ENCODE measurements at regions not wholly inside any gene's neighbourhood (a gene's known extent, or its start where the extent isn't known, plus 50 kb on each side); places are given as distances from the start of the nearest gene placed in this dataset.
"Not testable (repeated sequence)": the region's sequence is repeated elsewhere in the genome, so short reads cannot be mapped to it uniquely, and the experiment has no call there.

DNA sequence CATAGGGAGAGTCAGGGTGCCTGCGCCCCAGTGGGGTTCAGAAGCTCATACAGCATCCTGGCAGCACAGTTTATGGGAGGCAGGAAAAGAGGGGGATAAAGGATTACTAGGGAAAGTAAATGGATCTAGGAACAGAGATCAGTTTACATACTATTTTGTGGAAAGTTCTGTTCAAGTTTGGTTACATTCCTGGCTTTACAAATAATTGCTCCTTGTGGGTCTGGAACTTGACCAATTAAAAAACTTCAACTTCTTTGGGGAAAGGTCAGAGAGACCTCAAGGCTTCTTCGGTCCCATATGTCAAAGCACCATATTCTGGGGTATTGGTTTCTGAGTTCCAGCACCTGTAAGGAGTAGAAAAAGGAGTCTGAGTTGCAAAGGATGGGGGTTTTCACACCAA lies 64.1 kb downstream of the ZDHHC19 start:
- no peak for DNase-seq (ENCODE audit: low read depth)

DNA sequence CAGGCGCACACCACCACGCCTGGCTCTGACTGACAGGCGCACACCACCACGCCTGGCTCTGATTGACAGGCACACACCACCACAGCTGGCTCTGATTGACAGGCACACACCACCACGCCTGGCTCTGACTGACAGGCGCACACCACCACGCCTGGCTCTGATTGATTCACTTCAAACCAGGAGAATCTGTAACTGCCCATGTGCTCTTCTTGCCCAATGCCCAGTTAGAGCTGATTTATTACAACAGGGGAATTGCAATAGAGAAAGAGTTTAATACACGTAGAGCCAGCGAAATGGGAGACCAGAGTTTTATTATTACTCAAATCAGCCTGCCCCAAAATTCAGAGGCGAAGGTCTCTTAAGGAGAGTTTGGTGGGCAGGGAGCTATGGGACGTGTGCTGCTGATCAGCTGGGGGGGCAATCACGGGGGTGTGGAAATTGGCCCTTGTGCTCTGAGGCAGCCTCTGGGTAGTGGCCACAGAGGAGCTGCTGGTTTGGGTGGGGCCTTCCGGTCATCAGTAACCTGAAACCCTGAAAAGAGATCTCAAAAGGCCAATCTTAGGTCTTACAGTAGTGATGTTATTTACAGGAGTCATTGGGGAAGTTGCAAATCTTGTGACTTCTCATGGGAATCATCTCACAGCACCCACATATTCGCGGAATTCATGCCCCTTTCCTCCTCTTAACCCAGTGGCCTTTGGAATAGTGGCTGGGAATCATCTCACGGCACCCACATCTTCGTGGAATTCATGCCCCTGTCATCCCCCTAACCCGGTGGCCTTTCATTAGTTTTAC lies 63.8 kb upstream of the TFRC start:
- DNase-seq (ENCODE audit: low read depth): no peak

GRCh38 chr3:196144383-196145105 lies 62.7 kb upstream of the TFRC start:
- peak; percentile 94 for DNase-seq (ENCODE audit: low read depth)

DNA sequence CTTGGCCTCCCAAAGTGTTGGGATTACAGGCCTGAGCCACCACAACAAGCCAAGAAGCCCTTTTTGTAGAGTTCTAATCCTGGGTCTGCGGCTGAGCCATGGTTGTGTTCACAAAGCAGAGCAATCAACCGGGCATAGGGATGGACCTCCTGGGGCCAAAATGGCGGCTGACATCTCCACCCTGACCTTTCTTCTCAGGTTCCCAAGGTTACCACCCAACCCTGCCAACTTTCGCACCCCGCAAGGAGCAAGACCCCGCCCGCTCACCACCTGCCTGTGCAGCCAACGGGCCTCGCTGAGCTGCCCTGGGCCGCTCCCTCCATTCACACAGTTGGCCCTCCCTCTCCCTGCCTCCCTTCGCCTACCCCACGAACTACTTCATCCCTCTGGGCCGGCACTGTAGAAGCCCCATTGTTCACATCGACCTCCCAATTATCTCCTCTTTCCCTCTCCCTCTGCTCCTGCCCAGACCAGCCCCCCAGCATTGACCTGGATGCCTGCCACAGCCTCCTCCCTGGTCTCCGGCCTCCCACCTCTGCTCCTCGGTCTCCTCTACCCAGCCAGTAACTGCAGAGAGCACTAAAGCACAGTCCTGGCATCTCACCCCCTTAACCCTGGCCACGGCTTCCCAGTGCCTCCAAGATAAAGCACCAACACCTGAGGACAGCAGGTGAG lies 62.0 kb upstream of the TFRC start:
- DNase-seq (ENCODE audit: low read depth): no peak

DNA sequence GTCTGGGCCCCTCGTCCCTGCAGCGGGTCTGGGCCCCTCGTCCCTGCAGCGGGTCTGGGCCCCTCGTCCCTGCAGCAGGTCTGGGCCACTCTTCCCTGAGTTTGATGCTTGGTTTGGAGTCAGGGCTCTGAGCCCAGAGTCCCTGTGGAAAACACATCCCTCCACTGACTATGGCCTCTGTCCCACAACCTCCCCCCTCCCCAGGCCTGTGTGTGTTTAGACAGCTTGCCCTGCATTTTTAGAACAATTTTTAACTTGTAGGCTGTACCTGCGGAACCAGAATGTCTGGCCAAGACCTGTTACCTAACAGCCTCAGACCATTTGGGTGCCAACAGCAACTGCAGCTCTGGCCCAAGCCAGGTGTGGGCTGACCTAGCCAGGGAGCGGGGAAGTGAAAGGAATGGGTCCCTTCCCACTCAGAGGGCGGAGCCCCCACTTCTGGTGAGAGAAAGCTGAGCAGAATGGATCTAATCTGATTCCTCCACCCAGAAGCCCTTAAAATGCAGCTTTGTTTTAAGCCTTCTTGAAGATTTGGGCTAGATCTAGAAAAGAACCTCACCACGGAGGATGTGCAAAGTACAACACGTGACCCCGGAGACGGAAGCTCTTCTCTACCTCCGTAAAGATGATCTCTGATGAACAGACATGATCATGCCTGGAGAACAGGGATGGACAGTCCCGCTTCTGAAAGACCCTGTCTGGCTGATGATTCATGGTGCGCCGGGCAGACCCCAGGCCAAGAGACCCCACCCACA lies 60.5 kb upstream of the TFRC start:
- no peak for DNase-seq (ENCODE audit: low read depth)

DNA sequence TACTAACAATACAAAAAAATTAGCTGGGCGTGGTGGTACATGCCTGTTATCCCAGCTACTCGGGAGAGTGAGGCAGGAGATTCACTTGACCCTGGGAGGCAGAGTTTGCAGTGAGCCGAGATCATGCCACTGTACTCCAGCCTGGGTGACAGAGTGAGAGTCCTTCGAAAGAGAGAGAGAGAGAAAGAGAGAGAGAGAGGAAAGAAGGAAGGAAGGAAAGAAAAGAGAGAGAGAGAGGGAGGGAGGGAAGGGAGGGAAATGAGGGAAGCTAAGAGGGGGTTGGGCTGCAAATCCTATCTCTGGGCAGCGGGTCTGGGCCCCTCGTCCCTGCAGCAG lies 59.9 kb upstream of the TFRC start:
- DNase-seq (ENCODE audit: low read depth): no peak

DNA sequence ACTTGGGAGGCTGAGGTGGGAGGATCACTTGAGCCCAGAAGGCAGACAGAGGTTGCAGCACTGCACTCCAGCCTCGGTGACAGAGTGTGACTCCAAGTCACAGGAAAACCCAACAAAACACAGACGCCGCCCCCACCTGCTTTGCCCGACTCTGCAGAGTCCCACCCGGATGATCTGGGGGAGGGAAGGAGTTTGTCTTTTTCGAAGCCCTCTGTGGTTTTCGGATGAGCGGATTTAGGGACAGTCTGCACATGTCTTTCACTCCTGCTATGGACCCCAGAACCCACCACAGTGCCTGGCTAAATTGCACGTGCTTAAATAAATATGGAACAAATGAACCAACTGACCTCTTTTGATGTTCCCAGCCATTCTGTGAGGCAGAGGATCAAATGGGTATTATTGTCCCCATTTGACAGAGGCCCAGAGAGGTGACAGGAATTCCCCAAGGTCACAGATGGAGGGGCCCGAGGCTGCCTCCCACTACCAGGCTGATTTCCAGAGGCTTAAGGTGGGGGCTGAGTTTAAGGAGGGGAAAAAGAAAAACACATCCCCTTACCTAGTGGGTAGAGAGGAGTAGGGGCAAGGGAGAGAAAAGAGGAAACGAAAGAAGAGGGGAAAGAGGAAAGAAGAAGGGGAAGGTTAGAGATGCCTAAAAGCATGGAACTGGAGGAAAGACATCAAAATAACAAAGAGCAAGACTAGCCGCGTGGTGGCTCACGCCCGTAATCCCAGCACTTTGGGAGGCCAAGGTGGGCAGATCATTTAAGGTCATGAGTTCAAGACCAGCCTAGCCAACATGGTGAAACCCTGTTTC lies 59.4 kb upstream of the TFRC start:
- DNase-seq (ENCODE audit: low read depth): no peak

- DNase-seq (ENCODE audit: low read depth): no peak
Measured at GRCh38 chr3:196140224-196140623, 58.3 kb upstream of the TFRC start.

DNA sequence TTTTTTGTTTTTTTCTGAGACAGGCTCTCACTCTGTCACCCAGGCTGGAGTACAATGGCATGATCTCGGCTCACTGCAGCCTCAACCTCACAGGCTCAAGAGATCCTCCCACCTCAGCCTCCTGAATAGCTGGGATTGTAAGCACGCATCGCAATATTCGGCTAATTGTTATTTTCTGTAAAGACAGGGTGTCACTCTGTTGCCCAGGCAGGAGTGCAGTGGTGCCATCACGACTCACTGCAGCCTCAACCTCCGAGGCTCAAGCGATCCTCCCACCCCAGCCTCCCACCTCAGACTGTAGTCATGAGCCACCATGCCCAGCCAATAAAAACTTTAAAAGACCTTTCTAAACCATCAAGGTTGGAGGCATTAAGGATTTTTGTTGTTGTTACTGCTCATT lies 57.4 kb upstream of the TFRC start:
- DNase-seq (ENCODE audit: low read depth): no peak

DNA sequence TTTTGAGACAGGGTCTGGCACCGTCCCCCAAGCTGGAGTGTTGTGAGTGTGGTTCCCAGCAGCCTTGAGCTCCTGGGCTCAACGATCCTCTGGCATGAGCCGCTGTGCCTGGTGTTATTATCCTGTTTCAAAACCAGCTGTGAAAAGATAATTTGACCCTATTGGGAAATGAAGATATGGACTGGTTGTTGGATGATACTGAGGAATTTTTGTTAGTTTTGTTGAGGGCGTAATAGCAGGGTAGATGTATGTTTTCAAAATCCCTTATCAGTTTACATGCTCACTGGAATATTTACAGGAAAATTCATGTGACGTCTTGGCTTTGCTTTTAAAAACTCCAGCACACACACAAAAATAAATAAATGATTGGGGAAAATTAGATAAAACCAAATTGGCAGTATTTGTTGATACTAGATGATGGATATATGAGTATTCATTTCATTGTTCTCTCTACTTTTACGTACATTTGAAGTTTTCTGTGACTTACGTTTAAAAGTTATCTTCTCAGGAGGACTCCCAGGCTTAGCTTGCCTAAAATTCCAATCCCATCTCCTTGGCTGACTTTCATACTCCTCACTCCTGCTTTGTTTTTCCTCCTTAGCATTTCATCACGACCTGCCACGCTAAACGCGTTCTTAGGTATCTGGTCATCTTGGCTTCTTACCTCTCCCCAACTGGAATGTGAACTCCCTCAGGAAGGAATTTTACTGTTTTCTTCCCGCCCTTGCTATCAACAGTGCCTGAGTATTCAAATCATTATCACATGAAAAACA lies 56.8 kb upstream of the TFRC start:
- peak; percentile 53 for DNase-seq (ENCODE audit: low read depth)

- not testable (repeated sequence) for DNase-seq (ENCODE audit: low read depth)
Measured at GRCh38 chr3:196136640-196136989, 54.7 kb upstream of the TFRC start.

DNA sequence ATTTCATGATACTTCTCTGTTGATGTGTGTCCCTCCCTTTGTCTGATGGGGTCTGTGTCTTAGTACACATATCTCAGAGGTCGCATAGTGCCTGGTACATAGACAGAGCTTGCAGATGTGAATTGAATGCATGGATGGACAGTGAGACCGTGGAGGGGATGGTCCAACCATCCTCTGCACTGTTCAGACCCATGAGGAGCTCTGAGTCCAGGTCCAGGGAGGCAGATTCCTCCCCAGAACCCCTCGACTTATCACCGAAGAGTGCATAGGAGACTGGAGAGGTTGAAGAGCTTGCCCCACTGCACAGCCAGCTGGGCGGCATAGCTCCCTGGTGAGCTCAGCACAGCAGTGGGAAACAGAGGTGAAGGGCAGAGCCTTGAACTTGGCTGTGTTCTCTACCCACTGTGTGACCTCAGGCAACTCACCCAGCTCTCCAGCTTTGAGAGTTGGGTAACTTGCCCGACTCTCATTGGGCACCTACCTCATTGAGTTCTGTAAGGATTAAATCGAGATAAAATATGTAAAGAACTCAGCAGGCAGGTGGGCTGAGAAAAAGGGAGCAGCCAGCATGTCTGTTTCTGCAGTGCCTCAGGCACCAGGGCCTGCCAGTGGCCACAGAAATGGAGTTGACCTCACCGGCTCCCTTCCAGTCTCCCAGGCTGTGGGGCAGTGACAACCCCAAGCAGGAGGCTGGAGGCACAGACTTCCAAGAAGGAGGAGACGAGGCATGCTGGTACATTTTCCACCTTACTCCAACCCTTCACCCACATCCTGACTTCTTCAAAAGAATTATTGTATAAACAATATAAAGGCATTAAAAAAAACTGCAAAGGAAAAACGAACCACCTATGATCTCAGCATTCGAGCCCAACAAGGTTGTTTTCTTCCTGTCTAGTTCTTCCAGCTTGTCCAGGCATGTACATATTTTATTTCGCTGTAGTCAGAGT lies 54.1 kb upstream of the TFRC start:
- DNase-seq (ENCODE audit: low read depth): peak; percentile 81

DNA sequence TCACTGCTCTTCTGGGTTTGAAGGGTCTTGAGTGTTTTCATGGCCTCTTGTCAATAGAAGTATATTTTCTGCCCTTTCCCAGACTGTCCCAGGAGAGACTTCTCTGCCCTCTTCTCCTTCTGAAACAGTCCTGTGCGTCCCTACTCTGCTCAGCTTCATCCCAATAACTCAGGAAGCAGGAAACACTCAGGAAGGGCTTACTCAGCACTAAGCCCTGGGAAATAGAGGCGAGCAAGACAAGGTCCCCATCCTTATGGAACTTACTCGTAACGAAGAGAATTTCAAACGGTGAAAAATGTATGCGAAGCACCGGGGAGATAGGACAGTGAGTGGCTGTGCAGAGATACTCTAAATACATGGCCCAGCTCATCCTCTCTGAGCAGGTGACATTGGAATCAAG lies 52.8 kb upstream of the TFRC start:
- no peak for DNase-seq (ENCODE audit: low read depth)

GRCh38 chr3:196133869-196134268 lies 52.0 kb upstream of the TFRC start:
- DNase-seq (ENCODE audit: low read depth): not testable (repeated sequence)

DNA sequence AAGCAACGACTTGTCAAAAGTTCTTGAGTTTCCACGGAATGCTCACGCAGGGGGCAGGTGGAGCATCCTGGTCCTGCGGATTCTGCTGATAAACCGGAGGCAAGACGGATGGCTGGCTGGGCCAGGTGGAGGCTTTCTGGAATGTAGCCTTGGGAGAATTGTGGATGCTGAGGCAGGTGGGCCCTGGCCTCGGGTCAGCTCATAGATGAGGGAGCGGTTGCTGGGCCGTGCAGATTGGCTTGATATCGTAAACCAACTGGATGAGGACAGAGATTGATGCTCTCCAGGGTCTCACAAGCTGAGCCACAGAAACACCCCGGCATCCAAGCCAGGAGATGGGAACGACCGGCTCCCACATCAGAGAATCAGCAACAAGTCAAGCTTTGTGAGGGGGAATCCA lies 50.0 kb upstream of the TFRC start:
- DNase-seq (ENCODE audit: low read depth): no peak

Measured in M059J (cell line).